Neural progenitor cell (in vitro differentiated cells): ENCODE measurements at regions not wholly inside any gene's neighbourhood (a gene's known extent, or its start where the extent isn't known, plus 50 kb on each side); places are given as distances from the start of the nearest gene placed in this dataset.

ENCODE experiments used
- DNase-seq: peaks from one replicate; pipeline ENCODE4 v3.0.0-alpha.2; 2016; ENCODE audit warnings: low spot score
- H2AFZ ChIP-seq: fragments of 200-600 bp; sonication (generic); replicated peaks from 2 replicates; pipeline ENCODE4 v1.6.1; 2016; ENCODE audit warnings: antibody characterized with exemption
- H3F3A ChIP-seq: fragments of 200-600 bp; sonication (generic); 2 replicates; pipeline ENCODE4 v1.6.1; 2016; ENCODE audit warnings: antibody characterized with exemption, low read depth
- H3K27ac ChIP-seq: fragments of 200-600 bp; sonication (generic); 2 replicates; pipeline ENCODE4 v1.5.1; 2016; ENCODE audit warnings: mild to moderate bottlenecking
- H3K27me3 ChIP-seq: fragments of 200-600 bp; sonication (generic); 2 replicates; pipeline ENCODE4 v1.6.1; 2016; ENCODE audit warnings: mild to moderate bottlenecking, moderate library complexity
- H3K36me3 ChIP-seq: fragments of 200-600 bp; sonication (generic); 2 replicates; pipeline ENCODE4 v1.5.1; 2016
- H3K4me1 ChIP-seq: fragments of 200-600 bp; sonication (generic); 2 replicates; pipeline ENCODE4 v1.6.1; 2016; ENCODE audit warnings: mixed run types
- H3K4me2 ChIP-seq: fragments of 200-600 bp; sonication (generic); 2 replicates; pipeline ENCODE4 v1.6.1; 2016
- H3K4me3 ChIP-seq: fragments of 200-600 bp; sonication (generic); 2 replicates; pipeline ENCODE4 v1.5.1; 2016
- H3K79me2 ChIP-seq: fragments of 200-600 bp; sonication (generic); 2 replicates; pipeline ENCODE4 v1.6.1; 2016; ENCODE audit warnings: low read depth
- H3K9ac ChIP-seq: fragments of 200-600 bp; sonication (generic); 2 replicates; pipeline ENCODE4 v1.6.1; 2016
- H3K9me3 ChIP-seq: fragments of 200-600 bp; sonication (generic); 2 replicates; pipeline ENCODE4 v1.5.1; 2016; ENCODE audit warnings: low read depth
- H4K20me1 ChIP-seq: fragments of 200-600 bp; sonication (generic); 2 replicates; pipeline ENCODE4 v1.6.1; 2016; ENCODE audit warnings: low read depth
- H3K27ac Mint-ChIP-seq: 3 replicates; pipeline ENCODE4 v1.8.0; 2021; ENCODE audit warnings: mixed read lengths
- H3K27me3 Mint-ChIP-seq: 2 replicates; pipeline ENCODE4 v1.8.0; 2022; ENCODE audit warnings: low read depth, mild to moderate bottlenecking, inconsistent platforms, moderate library complexity, mixed read lengths; ENCODE audit not compliant: insufficient read depth
- H3K36me3 Mint-ChIP-seq: 3 replicates; pipeline ENCODE4 v1.8.0; 2021; ENCODE audit warnings: mixed read lengths
- H3K4me1 Mint-ChIP-seq: 3 replicates; pipeline ENCODE4 v1.8.0; 2021; ENCODE audit warnings: mixed read lengths
- H3K4me3 Mint-ChIP-seq: 3 replicates; pipeline ENCODE4 v1.8.0; 2021; ENCODE audit warnings: mild to moderate bottlenecking, moderate library complexity, mixed read lengths
- H3K9me3 Mint-ChIP-seq: 3 replicates; pipeline ENCODE4 v1.8.0; 2020; ENCODE audit warnings: mixed read lengths
- CTCF ChIP-seq: fragments of 200-600 bp; sonication (generic); IDR thresholded peaks from 2 replicates; pipeline ENCODE4 v1.5.1; 2017; ENCODE audit warnings: antibody characterized with exemption, mild to moderate bottlenecking
- EZH2 ChIP-seq: fragments of 200-600 bp; sonication (generic); IDR thresholded peaks from 2 replicates; pipeline ENCODE4 v1.6.1; 2017; ENCODE audit warnings: antibody characterized with exemption, mild to moderate bottlenecking, moderate library complexity
- EZH2phosphoT487 ChIP-seq: fragments of 200-600 bp; sonication (generic); IDR thresholded peaks from 2 replicates; pipeline ENCODE4 v1.6.1; 2017; ENCODE audit warnings: antibody characterized with exemption

GRCh38 chr2:167608487-167608886, 638.9 kb downstream of the STK39 start:
- no peaks in the 10 kb centered on the region for H3K9me3 ChIP-seq
- H3K79me2 ChIP-seq, result no peaks in the 10 kb centered on the region
- DNase-seq, result no peak
- no peak overlapping the region for H3K4me2 ChIP-seq
- no peaks in the 10 kb centered on the region for H4K20me1 ChIP-seq
- no peaks in the 10 kb centered on the region for H3K27me3 Mint-ChIP-seq
- no peaks in the 10 kb centered on the region for H3K4me1 Mint-ChIP-seq
- H3K9me3 Mint-ChIP-seq, result no peaks in the 10 kb centered on the region
- H3K4me3 ChIP-seq, result no peak overlapping the region
- no peak overlapping the region for H3K9ac ChIP-seq
- peaks cover 2% of the 10 kb centered on the region for H3K36me3 Mint-ChIP-seq
- no peak overlapping the region for H2AFZ ChIP-seq
- H3K27ac Mint-ChIP-seq, result no peak overlapping the region
- no peaks in the 10 kb centered on the region for H3F3A ChIP-seq
- no peak overlapping the region for H3K4me3 Mint-ChIP-seq
- H3K36me3 ChIP-seq, result no peaks in the 10 kb centered on the region
- no peaks in the 10 kb centered on the region for H3K4me1 ChIP-seq
- no peak overlapping the region for H3K27ac ChIP-seq
- TF ChIP-seq EZH2phosphoT487 (no peak), CTCF (no peak)
- no peaks in the 10 kb centered on the region for H3K27me3 ChIP-seq

GRCh38 chr2:167607731-167608130, 639.7 kb downstream of the STK39 start:
- H3K4me1 Mint-ChIP-seq, result no peaks in the 10 kb centered on the region
- H3K4me1 ChIP-seq, result no peaks in the 10 kb centered on the region
- no peaks in the 10 kb centered on the region for H3K9me3 Mint-ChIP-seq
- H3K27ac Mint-ChIP-seq, result no peak overlapping the region
- no peaks in the 10 kb centered on the region for H3K36me3 ChIP-seq
- no peaks in the 10 kb centered on the region for H3K27me3 Mint-ChIP-seq
- H3K4me3 ChIP-seq, result no peak overlapping the region
- no peaks in the 10 kb centered on the region for H3K79me2 ChIP-seq
- no peak overlapping the region for H3K27ac ChIP-seq
- H3K36me3 Mint-ChIP-seq, result peaks cover 2% of the 10 kb centered on the region
- H2AFZ ChIP-seq, result no peak overlapping the region
- DNase-seq, result no peak
- H3K4me2 ChIP-seq, result no peak overlapping the region
- H3K9ac ChIP-seq, result no peak overlapping the region
- peaks cover under 1% of the 10 kb centered on the region for H3K9me3 ChIP-seq
- no peaks in the 10 kb centered on the region for H4K20me1 ChIP-seq
- H3F3A ChIP-seq, result no peaks in the 10 kb centered on the region
- H3K27me3 ChIP-seq, result no peaks in the 10 kb centered on the region
- TF ChIP-seq CTCF (no peak), EZH2phosphoT487 (no peak), EZH2 (no peak)
- H3K4me3 Mint-ChIP-seq, result no peak overlapping the region

- no peaks in the 10 kb centered on the region for H3K4me1 Mint-ChIP-seq
Measured at GRCh38 chr2:167607211-167607610, 640.2 kb downstream of the STK39 start.

More at GRCh38 chr2:167607211-167607610, 640.2 kb downstream of the STK39 start:
- Mint-ChIP-seq H3K9me3 (peaks cover 2% of the 10 kb centered on the region), H3K27me3 (no peaks in the 10 kb centered on the region), H3K36me3 (peaks cover 2% of the 10 kb centered on the region), H3K4me3 (no peak overlapping the region), H3K27ac (no peak overlapping the region)
- DNase-seq, result no peak
- Histone ChIP-seq H3K4me1 (no peaks in the 10 kb centered on the region), H3K36me3 (no peaks in the 10 kb centered on the region), H3K9ac (no peak overlapping the region), H2AFZ (no peak overlapping the region), H4K20me1 (no peaks in the 10 kb centered on the region), H3K27ac (no peak overlapping the region), H3K4me2 (no peak overlapping the region), H3K27me3 (no peaks in the 10 kb centered on the region), H3K4me3 (no peak overlapping the region), H3F3A (no peaks in the 10 kb centered on the region), H3K79me2 (no peaks in the 10 kb centered on the region), H3K9me3 (peaks cover 6% of the 10 kb centered on the region)
- TF ChIP-seq EZH2phosphoT487 (no peak), EZH2 (no peak), CTCF (no peak)
